Esophagus muscularis mucosa (tissue), 4 donors: ENCODE measurements at regions not wholly inside any gene's neighbourhood (a gene's known extent, or its start where the extent isn't known, plus 50 kb on each side); places are given as distances from the start of the nearest gene placed in this dataset.

Experiments
- CTCF ChIP-seq, 3 experiments: fragments of 200-600 bp in 2 of 3; fragments of 450-650 bp in 1 of 3; sonication (generic) in 2 of 3; IDR thresholded peaks; one replicate each; pipeline ENCODE4 v1.5.1; 2017 to 2019; ENCODE audit warnings: antibody characterized with exemption in 3 of 3, mild to moderate bottlenecking in 2 of 3, moderate library complexity in 1 of 3
- EP300 ChIP-seq: sonication (generic); formaldehyde crosslinking; IDR thresholded peaks from one replicate; pipeline ENCODE4 v1.6.1; 2017; ENCODE audit warnings: antibody characterized with exemption
- POLR2A ChIP-seq: fragments of 450-650 bp; IDR thresholded peaks from one replicate; pipeline ENCODE4 v1.6.1; 2017; ENCODE audit warnings: antibody characterized with exemption, moderate library complexity, mild to moderate bottlenecking, low read depth
- POLR2AphosphoS5 ChIP-seq, 2 donors: sonication (generic); formaldehyde crosslinking; IDR thresholded peaks; one replicate each; pipeline ENCODE4 v1.6.1; 2017; ENCODE audit warnings: antibody characterized with exemption in 2 of 2

- TF ChIP-seq POLR2A (no peak), CTCF (IDR thresholded peaks at IDR 0.05) (no peak), POLR2AphosphoS5 (IDR thresholded peaks at IDR 0.05) (no peak), EP300 (no peak)
These were observed 231.2 kb upstream of the LYPLAL1 start for GRCh38 chr1:218942431-218942830.
